ENCODE measurements at regions not wholly inside any gene's neighbourhood (a gene's known extent, or its start where the extent isn't known, plus 50 kb on each side); places are given as distances from the start of the nearest gene placed in this dataset.
"Not testable (repeated sequence)": the region's sequence is repeated elsewhere in the genome, so short reads cannot be mapped to it uniquely, and the experiment has no call there.

DNA sequence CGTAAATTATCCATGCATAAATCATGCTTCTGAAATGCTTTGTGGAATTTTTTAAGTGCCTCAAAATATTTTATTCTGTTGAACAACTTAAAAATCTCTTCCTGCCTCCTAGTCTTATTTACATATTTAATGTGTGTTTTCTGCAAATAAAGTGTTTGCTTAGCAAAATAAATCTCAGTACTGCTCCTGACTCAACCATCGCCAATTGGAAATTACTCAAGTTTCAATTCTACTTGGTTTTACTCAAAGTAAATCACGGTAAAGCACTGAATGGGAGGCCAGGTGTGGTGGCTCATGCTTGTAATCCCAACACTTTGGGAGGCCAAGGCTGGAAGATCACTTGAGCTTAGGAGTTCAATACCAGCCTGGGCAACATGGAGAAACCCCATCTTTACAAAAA, 152.2 kb upstream of the NR5A2 start:
- DNase-seq: no peak

DNA sequence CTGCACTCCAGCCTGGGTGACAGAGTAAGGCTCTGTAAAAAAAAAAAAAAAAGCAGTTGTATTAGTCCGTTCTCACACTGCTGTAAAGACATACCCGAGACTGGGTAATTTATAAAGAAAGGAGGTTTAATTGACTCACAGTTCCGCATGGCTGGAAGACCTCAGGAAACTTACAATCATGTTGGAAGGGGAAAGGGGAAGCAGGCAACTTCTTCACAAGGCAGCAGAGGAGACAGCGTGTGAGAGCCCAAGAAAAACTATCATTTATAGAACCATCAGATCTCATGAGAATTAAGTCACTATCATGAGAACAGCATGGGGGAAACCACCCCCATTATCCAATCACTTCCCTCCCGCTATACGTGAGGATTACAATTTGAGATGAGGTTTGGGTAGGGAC, 151.7 kb upstream of the NR5A2 start:
- no peak for DNase-seq

DNA sequence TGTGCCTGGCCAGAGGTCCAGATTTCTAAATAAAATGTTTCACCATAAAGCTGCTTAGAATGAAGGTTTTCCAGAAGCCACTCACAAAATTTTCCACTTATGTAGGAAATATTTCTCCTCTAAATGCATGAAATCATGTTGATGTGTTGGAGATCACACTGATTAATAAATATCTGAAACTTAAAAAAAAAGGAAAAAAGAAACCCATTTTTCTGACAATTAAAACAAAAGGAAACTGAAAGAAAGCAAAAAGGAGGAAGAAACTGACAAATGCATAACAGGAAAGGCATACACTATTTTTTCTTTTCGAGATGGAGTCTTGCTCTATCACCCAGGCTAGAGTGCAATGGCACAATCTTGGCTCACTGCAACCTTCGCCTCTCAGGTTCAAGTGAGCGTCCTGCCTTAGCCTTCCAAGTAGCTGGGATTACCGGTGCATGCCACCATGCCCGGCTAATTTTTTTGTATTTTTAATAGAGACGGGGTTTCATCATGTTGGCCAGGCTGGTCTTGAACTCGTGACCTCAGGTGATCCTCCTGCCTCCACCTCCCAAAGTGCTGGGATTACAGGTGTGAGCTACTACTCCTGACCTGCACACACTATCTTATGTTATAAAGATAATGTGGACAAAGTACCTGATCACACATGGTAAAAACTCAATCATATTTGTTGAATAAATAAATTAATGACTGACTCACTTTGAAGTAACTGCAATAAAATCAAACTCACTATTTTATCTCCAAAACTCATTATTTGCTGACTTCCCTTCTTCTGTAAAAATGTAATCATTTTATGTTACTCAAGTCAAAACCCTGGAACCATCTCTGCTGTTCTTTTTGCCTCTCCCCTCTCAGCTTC, 149.8 kb upstream of the NR5A2 start:
- no peak for DNase-seq

DNA sequence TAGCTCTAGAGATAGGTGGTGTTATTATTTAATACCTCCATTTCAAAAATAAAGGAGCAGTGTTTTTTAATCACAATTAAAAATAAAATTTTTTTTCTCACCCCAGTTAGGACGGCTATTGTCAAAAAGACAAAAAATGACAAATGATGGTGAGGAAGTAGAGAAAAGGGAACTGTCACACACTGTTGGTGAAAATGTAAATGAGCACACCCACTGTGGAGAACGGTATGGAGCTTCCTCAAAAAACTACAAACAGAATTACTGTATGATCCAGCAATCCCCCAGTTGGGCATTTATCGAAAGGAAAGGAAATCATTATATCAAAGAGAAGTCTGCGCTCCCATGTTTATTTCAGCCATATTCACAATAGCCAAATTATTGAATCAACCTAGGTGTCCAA, 148.7 kb upstream of the NR5A2 start:
- DNase-seq: no peak

DNA sequence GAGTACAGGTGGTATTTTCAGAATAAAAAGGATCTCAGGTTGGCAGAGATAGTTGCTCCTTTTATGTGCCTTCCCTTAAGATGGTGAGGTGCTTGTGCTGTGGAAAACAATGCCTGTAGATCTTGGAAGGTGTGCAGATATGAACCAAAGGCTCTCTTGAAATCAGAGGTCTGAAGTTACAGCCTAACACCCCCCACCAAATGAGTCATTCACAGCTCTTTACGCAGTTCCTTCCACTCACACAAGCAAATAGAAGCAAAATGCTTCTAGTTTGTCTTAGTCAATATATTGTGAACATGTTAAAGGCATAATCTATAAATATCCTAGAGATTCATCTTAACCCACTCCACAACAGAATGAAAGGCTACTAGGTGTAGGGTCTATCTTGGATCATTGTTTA, 128.9 kb upstream of the NR5A2 start:
- no peak for DNase-seq

DNA sequence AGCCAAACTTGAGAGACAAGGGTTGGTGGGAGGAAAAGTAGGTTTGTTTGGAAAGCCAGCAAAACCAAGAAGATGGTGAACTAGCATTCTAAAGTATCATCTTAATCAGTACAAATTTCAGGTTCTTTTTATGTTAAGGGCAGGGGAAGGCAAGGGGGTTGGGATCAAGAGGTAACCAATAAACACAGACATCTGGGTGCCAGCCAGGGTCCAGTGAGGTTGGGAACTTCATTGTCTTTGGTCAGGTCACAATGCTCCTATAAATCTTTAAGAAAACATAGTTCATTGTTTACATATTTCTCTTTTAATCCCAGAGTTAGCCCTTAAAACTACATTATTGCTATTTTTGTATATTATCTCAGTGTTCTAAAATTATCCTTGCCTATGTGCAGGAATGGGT, 126.2 kb upstream of the NR5A2 start:
- DNase-seq: no peak

DNA sequence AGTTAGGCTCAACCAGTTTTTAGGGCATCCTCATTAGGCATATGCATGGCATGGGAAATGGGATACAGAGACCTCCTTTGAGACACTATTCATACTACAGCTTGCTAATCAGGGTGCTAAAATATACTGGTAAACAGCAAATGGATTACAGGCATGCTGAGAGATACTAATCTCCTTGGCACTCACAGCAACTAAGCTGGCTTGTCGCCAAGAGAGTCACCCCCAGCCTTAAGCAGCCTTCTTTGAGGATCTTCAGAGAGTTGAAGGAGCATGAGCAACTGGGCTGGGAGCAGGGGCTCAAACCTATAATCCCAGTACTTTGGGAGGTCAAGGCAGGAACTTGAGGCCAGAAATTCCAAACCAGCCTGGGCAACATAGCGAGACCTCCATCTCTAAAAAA, 120.1 kb upstream of the NR5A2 start:
- no peak for DNase-seq

DNA sequence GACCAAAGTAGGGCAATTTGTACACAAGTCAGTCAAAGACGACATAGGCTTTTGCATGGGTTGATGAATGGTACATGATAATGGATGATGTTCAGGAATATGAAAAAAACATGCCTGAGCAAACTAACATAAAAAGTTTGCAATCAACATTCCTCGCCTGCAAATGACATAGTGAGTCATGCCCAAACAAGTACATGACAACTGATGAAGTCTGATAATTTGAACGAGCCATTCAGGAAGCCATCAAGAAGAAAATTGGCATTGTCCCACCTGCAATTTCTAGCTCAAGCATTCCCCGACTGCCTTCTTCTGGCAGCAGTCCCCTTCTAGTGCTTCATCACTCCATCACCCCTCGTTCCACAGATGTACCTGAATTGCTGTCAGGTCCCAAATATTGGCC, 118.4 kb upstream of the NR5A2 start:
- DNase-seq: no peak

DNA sequence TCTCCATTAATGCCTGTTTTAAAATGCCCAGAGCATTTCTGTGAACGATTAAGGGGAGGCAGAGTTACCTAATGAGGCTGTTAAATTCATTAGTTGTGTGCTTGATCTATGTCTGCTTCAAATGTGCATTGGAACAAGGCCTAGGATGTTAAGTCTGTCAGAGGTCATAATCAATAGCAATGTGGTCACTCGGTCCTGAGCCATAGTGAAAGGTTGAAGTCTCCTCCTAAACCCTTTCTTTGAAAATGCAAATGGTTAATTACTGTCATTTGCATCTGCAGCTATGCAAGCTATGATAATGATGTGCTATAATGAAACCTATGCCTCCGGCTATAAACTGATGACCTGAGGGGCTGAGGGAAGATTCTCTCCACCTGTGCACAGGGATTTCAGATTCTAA, 114.2 kb upstream of the NR5A2 start:
- no peak for DNase-seq

DNA sequence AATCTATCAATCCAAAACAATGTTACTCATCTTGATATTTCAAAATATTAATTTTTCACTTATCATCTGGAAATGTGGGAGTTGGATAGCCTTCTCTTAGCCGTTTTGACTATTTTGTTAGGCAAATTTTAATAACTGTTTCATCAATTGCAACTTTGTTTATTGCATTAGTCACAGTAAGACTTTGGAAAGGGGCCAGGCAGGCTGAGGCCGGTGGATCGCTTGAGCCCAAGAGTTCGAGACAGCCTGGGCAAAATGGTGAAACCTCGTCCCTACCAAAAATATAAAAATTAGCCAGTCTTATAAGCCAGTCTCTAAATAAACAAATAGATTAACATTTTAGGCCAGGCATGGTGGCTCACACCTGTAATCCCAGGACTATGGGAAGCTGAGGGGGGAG, 113.0 kb upstream of the NR5A2 start:
- no peak for DNase-seq

DNA sequence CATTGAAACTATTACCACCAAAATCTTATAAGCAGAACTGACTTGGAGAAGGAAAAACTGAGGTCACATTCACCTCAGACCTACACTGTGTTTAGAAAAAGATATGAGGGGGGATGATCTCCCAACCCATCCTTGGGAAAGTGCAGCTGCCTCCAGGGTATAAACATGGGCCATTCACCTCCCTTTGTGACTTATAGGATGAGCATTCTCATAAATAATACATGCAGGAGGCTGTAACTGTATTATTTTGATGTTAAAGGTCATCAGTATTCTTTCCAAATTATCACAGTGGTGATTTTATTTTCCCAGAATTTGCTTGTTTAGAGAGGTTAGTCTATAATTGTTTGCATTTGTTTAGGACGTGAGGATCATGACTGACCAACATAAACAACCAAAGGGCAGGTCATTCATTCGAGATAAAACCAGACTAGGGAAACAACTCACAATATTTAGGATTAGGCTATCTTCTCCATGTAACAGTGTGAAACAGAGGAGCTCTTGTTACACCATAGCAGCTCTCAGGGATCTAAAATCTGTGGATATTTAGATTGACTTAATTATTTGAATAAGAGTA, 109.2 kb upstream of the NR5A2 start:
- DNase-seq: no peak

DNA sequence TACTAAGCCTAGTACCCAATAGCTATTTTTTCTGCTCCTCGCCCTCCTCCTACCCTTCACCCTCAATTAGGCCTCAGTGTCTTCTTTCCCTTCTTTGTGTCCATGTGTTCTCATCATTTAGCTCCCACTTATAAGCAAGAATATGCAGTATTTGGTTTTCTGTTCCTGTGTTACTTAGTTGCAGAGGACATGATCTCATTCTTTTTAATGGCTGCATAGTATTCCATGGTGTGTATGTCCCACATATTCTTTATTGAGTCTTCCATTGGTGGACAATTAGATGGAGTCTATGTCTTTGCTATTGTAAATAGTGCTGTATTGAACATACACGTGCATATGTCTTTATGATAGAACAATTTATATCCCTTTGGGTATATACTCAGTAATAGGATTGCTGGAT, 106.9 kb upstream of the NR5A2 start:
- no peak for DNase-seq

DNA sequence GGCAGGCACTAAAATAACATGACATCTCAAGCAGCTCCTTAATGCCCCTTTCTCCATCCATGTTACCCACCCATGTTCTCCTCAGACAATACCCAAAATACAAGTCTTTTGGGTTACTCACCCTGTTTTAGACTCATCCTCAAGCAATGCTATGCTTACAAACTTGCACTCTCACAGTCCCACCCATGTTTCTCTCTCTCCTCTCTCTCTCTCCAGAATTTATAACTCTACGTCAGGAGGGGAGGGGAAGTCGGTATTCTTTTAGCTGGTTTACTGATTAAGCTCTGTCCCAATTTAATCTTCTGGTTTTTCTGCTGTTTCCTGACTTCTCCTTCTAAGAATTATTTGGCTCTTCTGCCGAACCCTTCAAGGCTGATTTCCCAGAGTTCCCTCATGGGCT, 98.0 kb upstream of the NR5A2 start:
- DNase-seq: no peak

DNA sequence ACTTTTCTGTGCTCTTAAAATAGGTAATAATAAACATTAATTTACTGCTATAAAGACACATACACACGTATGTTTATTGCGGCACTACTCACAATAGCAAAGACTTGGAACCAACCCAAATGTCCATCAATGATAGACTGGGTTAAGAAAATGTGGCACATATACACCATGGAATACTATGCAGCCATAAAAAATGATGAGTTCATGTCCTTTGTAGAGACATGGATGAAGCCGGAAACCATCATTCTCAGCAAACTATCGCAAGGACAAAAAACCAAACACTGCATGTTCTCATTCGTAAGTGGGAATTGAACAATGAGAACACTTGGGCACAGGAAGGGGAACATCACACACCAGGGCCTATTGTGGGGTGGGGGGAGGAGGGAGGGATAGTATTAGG, 97.4 kb upstream of the NR5A2 start:
- DNase-seq: not testable (repeated sequence)

DNA sequence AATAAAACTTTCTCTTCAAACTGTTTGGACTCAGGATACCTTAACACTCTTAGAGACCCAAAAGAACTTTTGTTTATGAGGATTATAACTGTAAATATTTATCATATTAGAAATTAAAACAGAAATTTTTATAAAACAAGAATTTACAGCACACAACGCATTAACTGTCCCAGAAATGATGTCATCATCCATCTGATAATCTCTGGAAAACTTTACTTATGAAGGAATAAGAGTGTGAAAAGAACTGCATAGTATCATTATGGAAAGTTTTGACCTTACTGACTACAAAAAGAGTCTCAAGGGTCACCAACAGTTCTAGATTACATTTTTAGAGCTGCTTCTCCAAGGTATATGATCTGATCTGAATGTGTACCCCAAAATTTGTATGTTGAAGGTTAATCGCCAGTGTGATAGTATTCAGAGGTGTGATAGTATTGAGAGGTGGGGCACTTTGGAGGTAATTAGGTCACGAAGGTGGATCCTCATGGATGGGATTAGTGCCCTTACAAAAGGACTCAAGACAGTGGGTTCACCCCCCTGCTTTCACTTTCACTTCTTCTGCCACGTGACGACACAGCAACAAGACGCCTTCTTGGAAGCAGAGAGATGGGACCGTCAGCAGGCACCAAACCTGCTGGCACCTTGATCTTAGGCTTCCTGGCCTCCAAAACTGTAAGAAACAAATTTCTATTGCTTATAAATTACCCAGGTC, 95.7 kb upstream of the NR5A2 start:
- DNase-seq: no peak

DNA sequence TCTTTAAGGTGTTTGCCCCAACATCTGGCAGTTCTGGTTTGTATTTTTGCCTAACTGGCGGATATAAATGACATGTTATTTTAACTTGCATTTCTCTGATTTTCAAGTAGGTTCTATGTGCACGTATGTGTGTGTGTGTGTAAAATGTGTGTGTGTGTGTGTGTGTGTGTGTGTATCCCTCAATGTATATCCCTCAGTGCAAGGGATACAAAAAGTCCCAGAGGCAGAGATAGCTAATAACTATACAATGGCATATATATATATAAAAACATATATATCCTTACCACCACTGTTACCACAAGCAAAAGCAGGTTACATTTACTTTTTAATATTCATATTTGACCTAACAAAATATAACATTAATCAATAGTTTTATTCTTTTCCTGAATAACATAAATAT, 95.0 kb upstream of the NR5A2 start:
- DNase-seq: no peak

DNA sequence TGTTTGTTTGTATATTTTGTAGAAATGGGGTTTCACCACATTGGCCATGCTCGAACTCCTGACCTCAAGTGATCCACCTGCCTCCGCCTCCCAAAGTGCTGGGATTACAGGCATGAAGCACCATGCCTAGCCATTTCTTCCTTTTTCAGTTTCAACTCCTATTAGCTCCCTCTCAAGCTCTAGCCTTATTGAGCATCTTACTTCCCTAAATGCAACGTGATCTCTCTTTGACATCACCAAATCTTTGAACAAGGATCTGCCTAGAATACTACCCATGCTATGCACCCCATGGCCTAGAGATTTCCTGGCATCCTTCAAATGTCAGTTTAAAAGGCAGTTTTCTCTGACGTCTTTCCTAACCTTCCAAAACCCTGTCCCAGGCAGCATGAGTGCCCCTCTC, 91.1 kb upstream of the NR5A2 start:
- no peak for DNase-seq

DNA sequence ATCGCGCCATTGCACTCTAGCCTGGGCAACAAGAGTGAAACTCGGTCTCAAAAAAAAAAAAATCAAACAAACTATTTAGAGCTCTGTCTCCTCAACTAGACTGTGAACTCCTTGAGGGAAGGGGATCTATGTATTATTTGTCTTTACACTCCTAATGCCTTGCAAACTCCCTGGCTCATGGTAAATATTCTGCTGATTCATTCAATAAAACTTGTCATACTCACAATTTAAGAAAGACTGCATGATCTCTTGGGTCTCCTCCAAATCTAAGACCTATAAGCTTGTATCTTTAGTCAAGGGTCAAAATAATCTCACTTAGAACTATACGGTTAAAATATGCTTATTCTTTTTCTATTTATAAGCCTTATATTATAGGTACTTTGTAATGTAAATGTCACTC, 90.3 kb upstream of the NR5A2 start:
- no peak for DNase-seq

DNA sequence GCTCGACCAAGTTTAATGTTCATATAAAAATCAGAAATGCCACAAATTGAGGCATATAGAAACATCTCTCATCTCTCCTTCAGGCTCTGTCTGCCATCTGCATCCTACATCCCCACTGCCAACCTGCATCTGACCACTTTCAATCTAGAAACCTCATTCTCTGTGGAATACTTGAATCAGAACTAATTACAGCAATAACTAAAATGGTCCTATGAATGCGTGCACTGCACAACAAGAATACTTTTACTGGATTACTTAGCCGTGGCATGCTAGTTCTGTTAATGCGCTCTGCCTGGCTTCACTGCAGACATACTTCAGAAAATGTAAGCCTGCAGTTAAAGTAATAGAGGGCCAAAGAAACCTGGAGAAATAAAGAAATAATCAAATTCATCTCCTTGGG, 89.8 kb upstream of the NR5A2 start:
- DNase-seq: no peak

DNA sequence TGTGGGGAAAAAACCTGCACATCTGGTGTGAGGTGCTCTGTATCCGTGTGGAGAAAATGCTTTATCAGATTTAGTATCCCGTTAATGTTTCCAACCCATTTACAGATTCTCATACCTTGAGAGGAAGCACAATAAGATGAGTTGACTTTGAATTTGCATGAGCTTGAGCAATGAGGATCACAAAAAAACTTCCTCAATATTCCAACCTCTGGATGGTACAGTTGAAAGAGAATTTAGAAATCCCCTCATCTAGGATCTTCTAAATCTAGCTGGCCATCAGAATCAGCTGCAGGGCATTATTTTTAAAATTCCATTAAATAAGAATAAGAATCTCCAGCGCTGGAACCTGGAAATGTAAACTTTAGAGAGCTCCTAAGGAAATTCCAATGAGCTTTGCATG, 82.5 kb upstream of the NR5A2 start:
- DNase-seq: no peak

DNA sequence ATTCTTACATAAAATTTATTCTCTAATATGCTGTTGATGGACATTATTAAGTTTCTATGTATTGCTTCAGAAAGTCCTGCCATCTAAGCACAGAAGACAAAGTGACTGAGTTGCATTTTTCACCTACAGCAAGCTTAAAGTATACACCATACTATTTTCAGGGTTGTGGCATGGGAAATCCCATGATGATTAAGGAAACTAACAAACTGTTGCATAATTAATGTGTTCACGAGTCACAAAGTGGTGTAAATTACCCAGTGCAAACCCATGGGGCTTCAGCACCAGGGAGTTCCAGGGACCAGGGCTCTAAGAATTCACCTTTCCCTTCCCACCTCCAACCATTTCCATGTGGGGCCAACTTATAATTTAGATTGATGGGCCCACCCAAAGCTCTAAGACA, 81.9 kb upstream of the NR5A2 start:
- DNase-seq: no peak

DNA sequence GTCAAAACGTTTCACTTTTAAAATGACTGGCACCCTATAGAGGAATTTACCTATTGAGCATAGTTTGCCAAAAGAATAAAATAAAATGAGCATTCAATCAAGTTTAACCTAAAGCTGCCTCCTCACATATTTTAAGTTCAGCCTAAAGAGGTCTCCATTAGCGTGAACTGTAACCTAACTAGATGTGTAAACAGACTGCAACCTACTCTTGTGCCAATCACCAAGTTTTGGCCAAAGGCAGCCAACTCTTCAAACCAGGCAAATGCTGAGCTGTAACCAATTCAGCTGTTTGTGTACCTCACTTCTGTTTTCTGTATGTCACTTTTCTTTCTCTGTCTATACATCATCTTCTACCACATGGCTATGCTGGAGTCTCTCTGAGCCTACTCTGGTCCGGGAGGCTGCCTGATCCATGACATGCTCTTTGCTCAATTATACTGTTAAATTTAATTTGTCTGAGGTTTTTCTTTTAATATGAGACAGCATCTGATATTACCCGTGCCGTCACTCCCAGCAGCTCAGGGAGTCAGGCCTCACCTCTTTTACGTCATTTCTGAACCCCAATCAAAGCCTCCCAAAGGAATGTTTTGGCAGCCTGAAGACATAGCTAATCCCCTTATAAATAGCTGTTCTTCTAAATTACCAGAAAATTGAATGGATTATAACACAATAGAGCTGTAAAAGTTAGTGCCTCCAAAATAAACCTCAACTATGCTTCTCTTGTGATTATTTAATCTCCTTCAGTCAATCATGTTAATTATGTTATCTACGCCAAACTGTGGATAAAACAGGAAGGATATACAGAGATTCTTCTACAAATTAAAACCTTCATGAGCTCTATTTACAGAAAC, 81.0 kb upstream of the NR5A2 start:
- no peak for DNase-seq

DNA sequence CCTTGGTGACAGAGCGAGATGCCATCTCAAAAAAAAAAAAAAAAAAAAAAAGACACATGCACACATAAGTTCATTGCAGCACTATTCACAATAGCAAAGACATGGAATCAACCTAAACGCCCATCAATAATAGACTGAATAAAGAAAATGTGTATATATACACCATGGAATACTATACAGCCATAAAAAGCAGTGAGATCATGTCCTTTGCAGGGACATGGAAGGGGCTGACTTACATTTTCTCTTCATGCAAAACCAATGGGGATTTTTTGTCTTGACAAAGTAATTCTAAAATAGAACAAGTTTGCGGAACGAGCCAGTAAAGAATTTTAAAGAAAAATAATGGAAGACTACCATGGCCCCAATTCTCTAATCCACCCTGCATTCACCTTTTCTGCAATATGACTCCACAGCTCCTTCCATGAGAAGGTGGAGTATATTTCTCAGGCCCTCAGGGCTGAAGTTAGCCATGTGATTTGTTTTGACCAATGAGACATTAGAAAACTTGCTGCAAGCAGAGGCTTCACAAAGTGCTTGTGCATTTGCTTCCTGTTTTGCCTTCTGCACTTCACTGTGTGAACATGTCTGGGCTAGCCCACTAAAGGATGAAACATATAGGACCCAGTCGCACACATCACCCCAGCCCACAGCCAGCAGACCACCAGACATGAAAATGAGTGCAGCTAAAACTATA, 78.8 kb upstream of the NR5A2 start:
- no peak for DNase-seq
